Keratinocyte (primary cell): ENCODE measurements at regions not wholly inside any gene's neighbourhood (a gene's known extent, or its start where the extent isn't known, plus 50 kb on each side); places are given as distances from the start of the nearest gene placed in this dataset.

Experiments used
- EZH2 ChIP-seq: IDR thresholded peaks from one replicate; pipeline ENCODE4 v1.6.1; 2012; ENCODE audit warnings: inconsistent platforms, mild to moderate bottlenecking, low read length, moderate library complexity
- TF ChIP-seq, protein P1 (sequence below), 3 experiments: IDR thresholded peaks in 1 of 3; conservative IDR thresholded peaks in 1 of 3; optimal IDR thresholded peaks in 1 of 3; 2 replicates in 2 of 3; 3 replicates in 1 of 3; pipeline versions ENCODE3 to v1.5.1; 2011; ENCODE audit warnings: low read length in 3 of 3, mild to moderate bottlenecking in 3 of 3, moderate library complexity in 2 of 3, control low read depth in 1 of 3, inconsistent platforms in 1 of 3; ENCODE audit not compliant: insufficient read depth in 2 of 3; ENCODE audit errors: extremely low read depth in 1 of 3

- TF ChIP-seq, protein P1, sequence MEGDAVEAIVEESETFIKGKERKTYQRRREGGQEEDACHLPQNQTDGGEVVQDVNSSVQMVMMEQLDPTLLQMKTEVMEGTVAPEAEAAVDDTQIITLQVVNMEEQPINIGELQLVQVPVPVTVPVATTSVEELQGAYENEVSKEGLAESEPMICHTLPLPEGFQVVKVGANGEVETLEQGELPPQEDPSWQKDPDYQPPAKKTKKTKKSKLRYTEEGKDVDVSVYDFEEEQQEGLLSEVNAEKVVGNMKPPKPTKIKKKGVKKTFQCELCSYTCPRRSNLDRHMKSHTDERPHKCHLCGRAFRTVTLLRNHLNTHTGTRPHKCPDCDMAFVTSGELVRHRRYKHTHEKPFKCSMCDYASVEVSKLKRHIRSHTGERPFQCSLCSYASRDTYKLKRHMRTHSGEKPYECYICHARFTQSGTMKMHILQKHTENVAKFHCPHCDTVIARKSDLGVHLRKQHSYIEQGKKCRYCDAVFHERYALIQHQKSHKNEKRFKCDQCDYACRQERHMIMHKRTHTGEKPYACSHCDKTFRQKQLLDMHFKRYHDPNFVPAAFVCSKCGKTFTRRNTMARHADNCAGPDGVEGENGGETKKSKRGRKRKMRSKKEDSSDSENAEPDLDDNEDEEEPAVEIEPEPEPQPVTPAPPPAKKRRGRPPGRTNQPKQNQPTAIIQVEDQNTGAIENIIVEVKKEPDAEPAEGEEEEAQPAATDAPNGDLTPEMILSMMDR (optimal IDR thresholded peaks at IDR 0.05 in 1 of 3, IDR thresholded peaks at IDR 0.05 in 1 of 3, conservative IDR thresholded peaks at IDR 0.05 in 1 of 3; ENCODE audit: extremely low read depth in 1 of 3, insufficient read depth in 2 of 3, low read length in 3 of 3) = no peak
- TF ChIP-seq EZH2 = no peak
Measured at GRCh38 chr13:65054277-65054676, 2175.9 kb downstream of the PCDH9 start.
